ENCODE measurements at regions not wholly inside any gene's neighbourhood (a gene's known extent, or its start where the extent isn't known, plus 50 kb on each side); places are given as distances from the start of the nearest gene placed in this dataset.
"Not testable (repeated sequence)": the region's sequence is repeated elsewhere in the genome, so short reads cannot be mapped to it uniquely, and the experiment has no call there.

DNA sequence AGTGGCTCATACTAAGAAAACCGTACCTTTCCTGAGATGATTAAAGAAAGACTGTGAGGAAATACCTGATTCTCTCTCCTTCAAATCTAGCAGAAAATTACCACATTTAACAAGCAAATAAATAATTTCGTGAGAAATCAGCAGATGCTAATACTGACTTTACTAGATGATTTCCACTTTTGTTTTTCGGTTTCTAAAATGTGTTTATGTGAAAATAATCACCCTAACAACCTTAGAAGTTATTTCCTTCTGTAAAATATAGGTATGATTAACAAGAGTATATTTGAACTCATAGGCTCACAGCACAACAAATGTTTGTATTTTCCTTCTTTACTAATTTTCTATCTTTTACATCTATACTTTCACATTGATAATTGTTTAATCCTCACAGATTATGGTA, 594.1 kb upstream of the FAM98A start:
- Histone ChIP-seq H3K36me3 (no peaks in the 10 kb centered on the region), H3K4me3 (no peak overlapping the region), H3K9me3 (no peaks in the 10 kb centered on the region), H3K27me3 (no peaks in the 10 kb centered on the region)
- no peak for DNase-seq

DNA sequence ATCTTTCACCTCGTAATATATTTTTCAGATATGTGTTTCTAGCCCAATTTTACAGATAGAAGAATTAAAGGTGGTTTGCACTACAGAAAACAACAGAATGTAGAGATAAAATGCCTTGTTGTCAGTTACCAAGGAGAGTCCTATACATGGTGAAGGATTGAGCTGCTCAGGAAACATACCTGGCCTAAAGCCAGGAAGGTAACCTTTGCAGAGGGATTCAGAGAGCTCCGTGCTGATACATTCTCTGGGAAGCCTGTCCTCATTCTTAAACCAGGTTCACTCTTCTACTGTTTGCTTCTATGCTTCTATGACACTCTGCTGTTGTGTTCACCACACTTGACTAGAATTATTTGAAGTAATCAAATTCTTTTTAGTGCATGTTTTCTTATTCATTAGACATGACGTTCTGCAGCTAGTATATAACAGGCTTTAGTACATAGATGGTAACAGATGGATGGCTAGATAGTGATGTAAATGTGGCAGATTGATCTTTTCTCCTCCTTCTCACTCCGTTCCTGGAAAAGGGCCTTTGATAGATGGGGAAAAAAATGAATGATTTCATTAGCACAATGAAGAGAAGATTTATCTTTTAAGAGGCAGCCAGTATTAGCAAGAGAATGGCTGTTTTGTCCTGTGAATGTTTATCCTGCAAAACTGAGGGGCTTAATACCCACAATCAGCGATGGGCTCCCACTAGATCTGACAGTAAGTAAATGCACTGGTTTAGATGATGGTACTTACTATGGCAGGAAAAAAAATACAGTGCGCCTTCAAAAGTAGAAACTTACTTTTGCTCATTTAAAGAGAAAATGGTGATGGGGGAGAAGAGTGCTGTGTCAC, 589.6 kb upstream of the FAM98A start:
- Histone ChIP-seq H3K4me3 (no peak overlapping the region), H3K27me3 (no peaks in the 10 kb centered on the region), H3K36me3 (no peaks in the 10 kb centered on the region), H3K9me3 (no peaks in the 10 kb centered on the region)
- no peak for DNase-seq

DNA sequence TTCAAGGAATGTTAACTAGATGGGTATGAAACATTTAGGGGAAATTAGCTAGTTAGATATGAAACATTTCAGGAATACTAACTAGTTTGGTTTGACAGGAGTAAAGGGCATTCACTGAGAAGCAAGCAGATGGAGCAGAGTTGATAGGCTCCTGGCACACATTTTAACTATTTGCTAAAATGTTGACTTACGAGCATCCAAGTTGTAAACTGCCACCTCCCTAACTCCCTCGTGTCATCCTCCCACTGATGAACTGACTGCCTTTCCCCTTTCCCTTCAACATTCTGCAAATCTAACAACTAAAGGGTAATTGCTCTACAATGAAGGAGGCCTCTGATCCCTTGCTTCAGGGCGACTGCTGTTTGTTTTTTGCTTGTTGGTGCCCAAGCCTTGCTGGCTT, 580.4 kb upstream of the FAM98A start:
- Histone ChIP-seq H3K27me3 (no peaks in the 10 kb centered on the region), H3K4me3 (no peak overlapping the region), H3K36me3 (no peaks in the 10 kb centered on the region), H3K9me3 (no peaks in the 10 kb centered on the region)
- DNase-seq: no peak

DNA sequence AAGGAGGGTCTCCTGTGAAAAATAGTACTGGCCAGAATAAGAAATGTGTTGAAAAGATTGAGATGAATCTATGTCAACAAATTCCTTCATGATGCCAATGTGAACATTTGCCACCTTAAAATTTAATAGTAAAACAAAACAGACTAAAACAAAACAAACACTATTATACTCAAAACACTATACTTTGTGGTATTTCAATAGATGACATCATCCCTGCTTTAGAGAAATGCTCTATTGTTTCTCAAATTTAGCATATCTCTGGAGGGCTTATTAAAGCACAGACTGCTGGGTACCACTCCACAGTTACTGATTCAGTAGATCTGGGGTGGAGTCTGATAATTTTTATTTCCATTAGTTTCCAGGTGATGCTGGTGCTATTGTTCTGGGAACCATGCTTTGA, 579.4 kb upstream of the FAM98A start:
- no peak overlapping the region for H3K4me3 ChIP-seq
- no peaks in the 10 kb centered on the region for H3K36me3 ChIP-seq
- DNase-seq: no peak
- no peaks in the 10 kb centered on the region for H3K9me3 ChIP-seq
- no peaks in the 10 kb centered on the region for H3K27me3 ChIP-seq

DNA sequence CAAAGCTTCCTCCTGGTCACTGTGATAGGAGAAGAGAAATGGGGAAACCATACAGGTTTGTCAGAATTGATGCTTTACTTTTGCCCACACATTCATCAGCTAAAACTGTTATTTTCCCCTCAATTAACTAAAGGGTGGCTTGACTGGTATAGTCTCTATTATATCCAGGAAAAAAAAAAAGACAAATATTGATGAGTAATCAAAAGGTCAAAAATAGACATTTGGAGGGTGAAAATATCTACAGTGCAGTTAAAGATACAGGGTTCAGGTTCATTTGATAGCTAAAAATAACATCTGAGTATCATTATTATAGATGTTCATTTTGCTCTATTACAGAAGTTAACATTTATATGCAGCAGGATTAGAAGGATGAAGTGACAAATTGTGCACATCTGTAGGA, 577.6 kb upstream of the FAM98A start:
- H3K36me3 ChIP-seq: no peaks in the 10 kb centered on the region
- no peaks in the 10 kb centered on the region for H3K27me3 ChIP-seq
- no peaks in the 10 kb centered on the region for H3K9me3 ChIP-seq
- DNase-seq: no peak
- no peak overlapping the region for H3K4me3 ChIP-seq

DNA sequence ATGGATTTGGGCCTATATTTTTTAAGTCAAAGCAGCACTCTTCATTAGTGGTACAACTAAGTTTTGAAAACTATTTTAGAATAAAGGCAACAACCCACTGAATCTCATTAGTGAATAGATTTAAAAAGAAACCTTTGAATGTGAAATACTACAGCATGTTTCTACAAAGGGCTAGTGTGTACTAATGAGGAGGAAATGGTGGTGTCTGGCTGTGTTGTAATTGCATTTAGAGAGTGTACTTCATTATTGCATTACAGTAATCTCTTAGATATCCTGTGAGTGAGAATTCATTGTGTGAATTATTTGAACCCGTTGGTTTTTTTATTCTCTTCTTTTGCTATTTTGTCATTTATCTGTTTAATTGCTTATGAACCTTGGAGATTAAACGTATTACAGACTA, 575.4 kb upstream of the FAM98A start:
- Histone ChIP-seq H3K36me3 (no peaks in the 10 kb centered on the region), H3K4me3 (no peak overlapping the region), H3K9me3 (no peaks in the 10 kb centered on the region), H3K27me3 (no peaks in the 10 kb centered on the region)
- no peak for DNase-seq

DNA sequence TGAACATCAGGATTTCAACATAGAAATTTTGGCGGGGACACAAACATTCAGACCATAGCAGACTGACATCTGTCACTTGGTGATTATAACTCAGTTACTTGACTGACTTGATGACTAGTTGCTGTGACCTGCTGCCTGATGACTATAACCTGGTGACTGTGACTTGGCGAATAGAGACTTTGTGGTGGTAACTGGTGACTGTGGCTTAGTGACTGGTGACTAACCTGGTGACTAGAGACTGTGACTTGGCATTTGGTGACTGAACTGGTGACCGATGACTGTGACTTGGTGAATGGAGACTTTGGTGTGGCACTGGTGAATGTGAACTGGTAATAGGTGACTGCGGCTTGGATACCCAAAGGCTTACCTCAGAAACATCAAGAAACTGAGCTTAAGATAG, 563.1 kb upstream of the FAM98A start:
- H3K27me3 ChIP-seq: no peaks in the 10 kb centered on the region
- no peak overlapping the region for H3K4me3 ChIP-seq
- H3K36me3 ChIP-seq: no peaks in the 10 kb centered on the region
- no peaks in the 10 kb centered on the region for H3K9me3 ChIP-seq
- DNase-seq: no peak

DNA sequence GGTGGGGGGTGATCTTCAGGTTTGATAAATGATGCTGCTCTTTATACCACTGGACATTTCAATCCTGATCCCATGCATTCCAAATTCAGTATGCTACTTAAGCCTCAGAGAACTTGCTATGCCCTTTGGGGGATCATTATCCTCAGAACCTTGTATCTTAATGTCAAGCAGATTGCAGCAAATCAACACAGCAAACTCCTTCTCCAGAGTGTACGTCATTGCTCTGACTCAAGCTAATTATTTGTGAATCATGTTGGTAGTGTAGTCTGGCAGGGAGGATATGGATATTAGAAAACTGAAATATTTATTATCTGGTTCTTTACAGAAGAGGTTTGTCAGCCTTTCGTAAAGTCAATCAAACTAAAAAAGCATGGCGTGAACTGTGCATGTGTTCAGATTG, 562.5 kb upstream of the FAM98A start:
- no peak overlapping the region for H3K4me3 ChIP-seq
- H3K36me3 ChIP-seq: no peaks in the 10 kb centered on the region
- H3K27me3 ChIP-seq: no peaks in the 10 kb centered on the region
- H3K9me3 ChIP-seq: no peaks in the 10 kb centered on the region
- DNase-seq: no peak

DNA sequence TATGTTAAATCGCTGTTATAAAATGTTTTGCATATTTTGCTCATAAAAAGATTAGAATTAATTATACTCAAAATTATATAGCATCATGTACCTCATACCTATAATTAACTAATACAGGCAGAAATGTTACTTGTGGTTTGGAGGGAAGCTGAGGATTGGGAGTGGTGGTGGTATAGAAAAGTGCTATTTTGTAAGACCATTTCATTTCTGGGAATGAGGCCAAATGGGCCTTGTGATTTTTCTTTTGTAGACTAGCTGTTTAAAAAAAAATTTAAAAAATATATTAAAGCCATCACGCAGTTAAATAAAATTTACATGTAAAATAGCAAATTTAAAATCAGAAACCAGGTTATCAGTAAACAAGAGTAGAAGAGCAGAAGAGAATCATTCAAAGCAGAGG, 560.8 kb upstream of the FAM98A start:
- Histone ChIP-seq H3K9me3 (no peaks in the 10 kb centered on the region), H3K27me3 (no peaks in the 10 kb centered on the region; the same call in 1 of the 2 replicates), H3K36me3 (no peaks in the 10 kb centered on the region), H3K4me3 (no peak overlapping the region)
- DNase-seq: no peak

DNA sequence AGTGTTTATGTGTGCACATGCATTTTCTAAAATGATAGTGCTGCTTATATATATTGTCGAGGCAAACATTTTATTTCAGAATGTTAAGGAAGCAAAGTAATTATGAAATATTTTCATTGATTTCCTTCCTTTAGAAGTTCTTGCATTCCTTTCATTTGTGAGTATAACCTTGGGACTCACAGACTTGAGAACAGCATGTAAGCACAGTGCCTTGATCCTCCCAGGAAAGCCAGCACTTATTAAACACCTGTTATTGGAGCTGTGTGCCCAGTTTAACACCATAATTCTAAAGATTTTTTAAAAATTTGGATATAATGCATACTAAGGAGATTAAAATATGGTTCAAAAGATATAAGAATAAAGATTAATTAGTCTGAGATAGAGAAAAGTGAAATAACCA, 554.4 kb upstream of the FAM98A start:
- no peak for DNase-seq
- no peaks in the 10 kb centered on the region for H3K36me3 ChIP-seq
- no peaks in the 10 kb centered on the region for H3K9me3 ChIP-seq
- H3K4me3 ChIP-seq: no peak overlapping the region
- no peaks in the 10 kb centered on the region; the same call in 1 of the 2 replicates for H3K27me3 ChIP-seq

DNA sequence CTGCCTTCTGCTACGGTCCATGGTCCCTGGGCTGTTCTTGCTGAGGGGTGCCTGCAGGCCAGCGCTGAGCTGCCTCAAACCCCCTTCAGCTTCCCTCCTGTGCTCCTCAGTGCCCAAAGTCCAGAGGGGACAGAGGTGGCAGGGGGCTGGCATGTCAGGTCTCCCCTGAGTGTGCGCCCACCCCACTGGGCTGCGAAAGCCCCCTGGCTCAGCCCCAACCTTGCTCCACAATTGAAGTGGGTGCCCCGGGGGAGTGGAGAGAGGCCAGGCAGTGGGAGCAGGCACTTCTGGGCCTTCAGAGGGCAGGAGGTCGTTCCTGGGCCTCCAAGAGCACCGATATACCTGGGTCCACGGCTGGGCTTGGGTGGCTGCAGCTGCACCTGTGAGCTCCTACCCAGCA, 548.7 kb upstream of the FAM98A start:
- DNase-seq: no peak
- Histone ChIP-seq H3K9me3 (no peaks in the 10 kb centered on the region), H3K36me3 (no peaks in the 10 kb centered on the region), H3K4me3 (no peak overlapping the region), H3K27me3 (no peaks in the 10 kb centered on the region)

DNA sequence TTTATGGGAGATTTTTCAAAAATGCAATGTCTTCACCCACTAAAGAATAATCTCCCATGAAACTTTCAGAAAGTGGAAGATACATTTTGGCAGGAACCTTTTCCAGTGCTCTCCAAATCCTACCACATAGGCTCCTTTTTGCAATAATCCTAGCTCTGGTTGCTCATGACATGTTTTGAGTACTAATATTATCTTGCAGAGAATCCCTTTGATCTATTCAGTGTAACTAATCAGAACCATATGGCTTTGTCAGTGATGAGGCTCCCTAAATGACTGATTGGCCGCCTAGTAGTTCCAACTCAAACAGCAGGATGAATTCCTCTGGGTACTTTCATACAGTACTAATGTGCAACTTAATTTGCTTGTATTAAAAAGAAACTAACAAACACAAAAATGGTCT, 544.0 kb upstream of the FAM98A start:
- Histone ChIP-seq H3K27me3 (no peaks in the 10 kb centered on the region), H3K36me3 (no peaks in the 10 kb centered on the region), H3K4me3 (no peak overlapping the region), H3K9me3 (no peaks in the 10 kb centered on the region)
- DNase-seq: no peak

DNA sequence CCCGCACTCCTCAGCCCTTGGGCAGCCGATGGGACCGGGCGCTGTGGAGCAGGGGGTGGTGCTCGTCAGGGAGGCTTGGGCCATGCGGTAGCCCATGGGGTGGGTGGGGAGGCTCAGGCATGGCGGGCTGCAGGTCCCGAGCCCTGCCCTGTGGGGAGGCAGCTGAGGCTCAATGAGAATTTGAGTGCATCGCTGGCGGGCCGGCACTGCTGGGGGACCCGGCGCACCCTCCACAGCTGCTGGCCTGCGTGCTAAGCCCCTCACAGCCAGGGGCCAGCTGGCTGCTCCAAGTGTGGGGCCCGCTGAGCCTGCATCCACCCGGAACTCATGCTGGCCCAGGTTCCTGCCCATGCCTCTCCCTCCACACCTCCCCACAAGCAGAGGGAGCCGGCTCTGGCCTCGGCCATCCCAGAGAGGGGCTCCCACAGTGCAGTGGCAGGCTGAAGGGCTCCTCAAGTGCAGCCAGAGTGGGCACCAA, 543.5 kb upstream of the FAM98A start:
- not testable (repeated sequence) for H3K4me3 ChIP-seq, DNase-seq, H3K36me3 ChIP-seq, H3K9me3 ChIP-seq, H3K27me3 ChIP-seq

DNA sequence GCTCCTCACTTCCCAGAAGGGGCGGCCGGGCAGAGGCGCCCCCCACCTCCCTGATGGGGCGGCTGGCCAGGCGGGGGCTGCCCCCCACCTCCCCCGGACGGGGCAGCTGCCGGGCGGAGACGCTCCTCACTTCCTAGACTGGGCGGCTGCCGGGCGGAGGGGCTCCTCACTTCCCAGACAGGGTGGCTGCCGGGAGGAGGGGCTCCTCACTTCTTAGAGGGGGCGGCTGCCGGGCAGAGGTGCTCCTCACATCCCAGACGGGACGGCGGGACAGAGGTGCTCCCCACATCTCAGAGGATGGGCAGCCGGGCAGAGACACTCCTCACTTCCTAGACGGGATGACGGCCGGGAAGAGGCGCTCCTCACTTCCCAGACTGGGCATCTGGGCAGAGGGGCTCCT, 534.0 kb upstream of the FAM98A start:
- not testable (repeated sequence) for DNase-seq, H3K36me3 ChIP-seq, H3K9me3 ChIP-seq, H3K4me3 ChIP-seq, H3K27me3 ChIP-seq

DNA sequence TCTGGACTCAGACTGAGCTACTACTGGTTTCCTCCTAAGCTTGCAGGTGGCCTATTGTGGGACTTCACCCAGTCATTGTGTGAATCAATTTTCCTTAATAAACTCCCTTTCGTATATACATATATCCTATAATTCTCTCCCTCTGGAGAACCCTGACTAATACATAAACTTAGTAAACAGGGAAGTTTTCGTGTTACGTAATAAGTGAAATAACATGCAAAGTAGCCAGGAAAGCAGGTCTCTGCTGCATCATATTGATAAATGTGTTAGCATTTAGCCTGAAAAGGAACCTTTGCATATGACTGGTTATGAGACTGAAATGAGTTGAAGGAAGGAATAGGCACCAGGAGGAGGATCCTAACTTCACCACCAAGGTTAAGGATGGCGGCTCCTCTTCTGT, 527.2 kb upstream of the FAM98A start:
- no peak overlapping the region for H3K4me3 ChIP-seq
- no peaks in the 10 kb centered on the region for H3K27me3 ChIP-seq
- H3K36me3 ChIP-seq: no peaks in the 10 kb centered on the region
- no peaks in the 10 kb centered on the region for H3K9me3 ChIP-seq
- no peak for DNase-seq

DNA sequence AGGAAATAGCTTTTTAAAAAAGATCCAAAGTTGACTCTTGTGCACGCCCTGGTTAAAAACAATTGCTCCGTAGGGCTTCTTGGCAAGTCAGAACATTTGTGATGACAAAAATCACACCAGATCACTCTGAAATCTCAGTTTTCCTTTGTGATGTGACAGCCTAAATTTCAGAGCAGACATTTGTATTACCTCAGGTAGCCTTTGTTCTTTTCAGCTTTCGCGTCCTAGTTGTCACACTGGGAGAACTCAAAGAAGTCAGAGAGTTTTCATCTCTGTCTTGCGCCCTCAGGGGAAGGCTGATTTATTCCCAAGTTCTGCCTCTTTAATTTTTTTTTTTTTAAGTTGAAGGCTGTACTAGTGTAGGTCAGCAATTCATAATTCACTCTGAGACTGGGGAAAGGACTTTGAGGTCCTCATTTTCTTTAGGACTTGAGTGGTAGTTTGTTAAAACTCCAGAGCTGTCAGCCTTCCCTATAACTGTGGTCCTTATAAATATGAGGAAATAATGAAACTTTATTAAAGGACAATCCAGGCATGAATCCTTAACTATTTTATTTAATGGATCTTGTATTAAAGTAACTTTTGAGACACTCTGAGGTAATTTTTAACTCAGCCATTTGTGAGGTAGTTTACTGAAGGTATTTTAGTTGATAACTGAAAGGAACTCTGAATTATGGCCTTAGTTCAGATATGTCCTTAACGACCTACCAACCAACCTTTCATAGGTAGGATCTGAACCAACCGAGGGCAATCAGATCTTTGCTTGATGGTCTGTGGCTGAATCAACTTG, 525.1 kb upstream of the FAM98A start:
- no peaks in the 10 kb centered on the region for H3K27me3 ChIP-seq
- no peak for DNase-seq
- no peak overlapping the region for H3K4me3 ChIP-seq
- H3K36me3 ChIP-seq: no peaks in the 10 kb centered on the region
- H3K9me3 ChIP-seq: no peaks in the 10 kb centered on the region

DNA sequence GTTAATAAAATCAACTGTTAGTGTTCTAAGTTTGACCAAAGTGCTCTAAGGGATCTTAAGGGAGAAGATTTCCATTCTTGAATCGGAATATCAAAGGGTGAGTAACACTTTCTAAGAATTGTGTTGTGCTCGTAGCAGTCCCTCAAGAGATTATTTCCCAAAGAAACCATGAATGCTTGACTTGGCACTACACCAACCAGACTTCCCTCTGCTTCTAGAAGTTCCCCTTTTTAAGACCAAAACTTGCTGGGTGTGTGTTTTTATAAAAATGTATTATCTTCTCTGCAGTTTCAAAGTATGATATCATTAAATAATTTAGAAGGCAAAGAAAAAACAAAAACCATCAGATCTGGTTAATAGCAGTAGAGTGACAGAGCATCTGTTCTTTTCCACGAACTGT, 522.0 kb upstream of the FAM98A start:
- Histone ChIP-seq H3K4me3 (no peak overlapping the region), H3K36me3 (no peaks in the 10 kb centered on the region), H3K9me3 (no peaks in the 10 kb centered on the region), H3K27me3 (no peaks in the 10 kb centered on the region)
- DNase-seq: no peak

DNA sequence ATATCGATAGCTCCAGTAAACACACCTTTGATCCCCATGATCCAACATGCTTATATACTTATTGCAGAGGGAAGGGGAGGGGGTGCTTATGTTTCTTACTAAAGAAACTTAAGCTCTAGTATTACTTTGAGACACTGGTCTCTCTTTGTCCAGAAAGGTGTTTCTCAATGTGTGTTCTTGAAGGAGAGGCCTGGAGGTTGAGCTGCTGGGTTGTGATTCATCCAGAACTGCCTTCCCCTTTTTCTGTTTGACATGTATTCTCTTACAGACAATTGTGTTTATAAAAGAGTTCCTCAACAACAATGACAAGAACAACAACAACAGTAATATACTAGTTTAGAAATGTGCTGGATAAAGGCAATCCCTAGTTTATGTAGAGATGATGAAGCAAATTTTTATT, 516.0 kb upstream of the FAM98A start:
- H3K27me3 ChIP-seq: no peaks in the 10 kb centered on the region
- no peaks in the 10 kb centered on the region for H3K36me3 ChIP-seq
- no peak overlapping the region for H3K4me3 ChIP-seq
- DNase-seq: no peak
- no peaks in the 10 kb centered on the region for H3K9me3 ChIP-seq

All from MG63 (cell line).